Caco-2 (cell line): ENCODE measurements at regions not wholly inside any gene's neighbourhood (a gene's known extent, or its start where the extent isn't known, plus 50 kb on each side); places are given as distances from the start of the nearest gene placed in this dataset.

Experiments used
- BruUV-seq: library from RNA; stranded (reverse); fragments of 400-500 nt; replicated peaks from 2 replicates; lab custom pipeline; 2021; lab: Mats Ljungman, UMichigan
- CTCF ChIA-PET: fragments of 300-600 bp; sonication (Branson Sonifier 250); formaldehyde crosslinking; loops from one replicate; lab custom pipeline; 2022; ENCODE audit warnings: antibody characterized with exemption; lab: Charles Lee
- POLR2A ChIA-PET: fragments of 300-600 bp; sonication (Branson Sonifier 250); formaldehyde crosslinking; loops from one replicate; lab custom pipeline; 2022; ENCODE audit warnings: antibody characterized with exemption; lab: Charles Lee
- DNase-seq, 2 experiments: peaks; one replicate each; pipeline versions ENCODE4 v3.0.0 to v3.0.0-alpha.2; 2020 to 2022
- H3K27me3 ChIP-seq: replicated peaks from 2 replicates; pipeline ENCODE4 v1.6.0; 2011; ENCODE audit warnings: low read length; ENCODE audit not compliant: control insufficient read depth, insufficient read depth
- H3K36me3 ChIP-seq: 2 replicates; pipeline ENCODE4 v1.5.1; 2011; ENCODE audit warnings: low read length; ENCODE audit not compliant: control insufficient read depth, insufficient read depth
- H3K4me1 ChIP-seq: fragments of 250-450 bp; sonication (Bioruptor Pico); 2 replicates; pipeline ENCODE4 v1.5.1; 2020; ENCODE audit warnings: mild to moderate bottlenecking
- H3K4me3 ChIP-seq: 2 replicates; pipeline ENCODE4 v1.5.1; 2011; ENCODE audit warnings: low read depth, mild to moderate bottlenecking, control low read depth, low read length
- H3K9me3 ChIP-seq: fragments of 250-450 bp; sonication (Bioruptor Pico); 2 replicates; pipeline ENCODE4 v1.5.1; 2020; ENCODE audit warnings: mild to moderate bottlenecking, moderate library complexity
- H3K27ac Mint-ChIP-seq: one replicate; pipeline ENCODE4 v1.8.0; 2022; ENCODE audit warnings: mixed read lengths; ENCODE audit not compliant: unreplicated experiment
- H3K27me3 Mint-ChIP-seq: one replicate; pipeline ENCODE4 v1.8.0; 2022; ENCODE audit warnings: mixed read lengths; ENCODE audit not compliant: insufficient read depth, unreplicated experiment
- H3K36me3 Mint-ChIP-seq: one replicate; pipeline ENCODE4 v1.8.0; 2022; ENCODE audit warnings: mild to moderate bottlenecking, mixed read lengths; ENCODE audit not compliant: insufficient read depth, unreplicated experiment
- H3K4me1 Mint-ChIP-seq: one replicate; pipeline ENCODE4 v1.8.0; 2022; ENCODE audit warnings: low read depth, mixed read lengths; ENCODE audit not compliant: unreplicated experiment
- H3K4me3 Mint-ChIP-seq: one replicate; pipeline ENCODE4 v1.8.0; 2022; ENCODE audit warnings: mild to moderate bottlenecking, moderate library complexity, mixed read lengths; ENCODE audit not compliant: unreplicated experiment
- H3K9me3 Mint-ChIP-seq: one replicate; pipeline ENCODE4 v1.8.0; 2022; ENCODE audit warnings: mixed read lengths; ENCODE audit not compliant: unreplicated experiment
- intact Hi-C: fragments of 100-400 bp; cut with micrococcal nuclease; formaldehyde crosslinking; loops from one replicate; pipeline ENCODE4 v1.10.0; 2022; ENCODE audit not compliant: unreplicated experiment
- TF ChIP-seq, protein P1 (sequence below), 2 experiments: fragments of 200-600 bp in 1 of 2; IDR thresholded peaks; 1 replicate in 1 of 2; 2 replicates in 1 of 2; pipeline versions ENCODE4 v1.5.1 to v1.8.0; 2011 to 2022; ENCODE audit warnings: antibody characterized with exemption in 1 of 2, control low read depth in 1 of 2, inconsistent platforms in 1 of 2, low read depth in 1 of 2, low read length in 1 of 2, mild to moderate bottlenecking in 1 of 2, moderate library complexity in 1 of 2; ENCODE audit not compliant: insufficient read depth in 1 of 2, severe bottlenecking in 1 of 2, unreplicated experiment in 1 of 2

DNA sequence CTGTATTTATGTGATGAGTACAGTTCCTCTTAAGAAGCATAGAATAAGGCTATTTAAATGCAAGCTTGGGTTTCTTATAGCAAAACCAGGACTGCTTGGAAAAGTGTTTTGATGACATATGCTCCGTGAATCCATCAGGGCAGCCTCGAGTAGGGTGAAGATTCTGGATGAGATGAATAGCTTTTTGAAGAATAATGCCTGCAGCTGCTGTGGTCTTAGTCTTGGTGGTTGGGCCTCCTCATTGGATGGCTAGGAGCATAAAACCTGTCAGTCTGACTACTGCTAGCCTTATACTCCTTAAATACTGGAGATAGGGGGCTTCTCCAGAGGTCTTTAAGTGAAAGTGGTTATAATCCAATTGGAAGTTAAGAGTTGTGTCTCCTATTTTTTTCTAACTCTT is 704.3 kb downstream of the FGF9 start:
- no peaks in the 10 kb centered on the region for H3K27me3 Mint-ChIP-seq
- no peaks in the 10 kb centered on the region for H3K4me1 Mint-ChIP-seq
- TF ChIP-seq, protein P1, sequence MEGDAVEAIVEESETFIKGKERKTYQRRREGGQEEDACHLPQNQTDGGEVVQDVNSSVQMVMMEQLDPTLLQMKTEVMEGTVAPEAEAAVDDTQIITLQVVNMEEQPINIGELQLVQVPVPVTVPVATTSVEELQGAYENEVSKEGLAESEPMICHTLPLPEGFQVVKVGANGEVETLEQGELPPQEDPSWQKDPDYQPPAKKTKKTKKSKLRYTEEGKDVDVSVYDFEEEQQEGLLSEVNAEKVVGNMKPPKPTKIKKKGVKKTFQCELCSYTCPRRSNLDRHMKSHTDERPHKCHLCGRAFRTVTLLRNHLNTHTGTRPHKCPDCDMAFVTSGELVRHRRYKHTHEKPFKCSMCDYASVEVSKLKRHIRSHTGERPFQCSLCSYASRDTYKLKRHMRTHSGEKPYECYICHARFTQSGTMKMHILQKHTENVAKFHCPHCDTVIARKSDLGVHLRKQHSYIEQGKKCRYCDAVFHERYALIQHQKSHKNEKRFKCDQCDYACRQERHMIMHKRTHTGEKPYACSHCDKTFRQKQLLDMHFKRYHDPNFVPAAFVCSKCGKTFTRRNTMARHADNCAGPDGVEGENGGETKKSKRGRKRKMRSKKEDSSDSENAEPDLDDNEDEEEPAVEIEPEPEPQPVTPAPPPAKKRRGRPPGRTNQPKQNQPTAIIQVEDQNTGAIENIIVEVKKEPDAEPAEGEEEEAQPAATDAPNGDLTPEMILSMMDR (IDR thresholded peaks at IDR 0.05; ENCODE audit: insufficient read depth in 1 of 2, low read depth in 1 of 2, low read length in 1 of 2, severe bottlenecking in 1 of 2, unreplicated experiment in 1 of 2) = no peak
- no peaks in the 10 kb centered on the region for H3K4me1 ChIP-seq
- H3K27me3 ChIP-seq = no peaks in the 10 kb centered on the region
- H3K27ac Mint-ChIP-seq = no peak overlapping the region
- H3K4me3 ChIP-seq = no peak overlapping the region
- ChIA-PET POLR2A (no interaction called here), CTCF (no interaction called here)
- H3K36me3 Mint-ChIP-seq = no peaks in the 10 kb centered on the region
- intact Hi-C loops = no loop called here
- H3K9me3 ChIP-seq = peaks cover 11% of the 10 kb centered on the region
- no peak for DNase-seq
- H3K9me3 Mint-ChIP-seq = peaks cover 60% of the 10 kb centered on the region
- BruUV-seq = no TSS peak
- no peaks in the 10 kb centered on the region for H3K36me3 ChIP-seq
- H3K4me3 Mint-ChIP-seq = no peak overlapping the region

GRCh38 chr13:22387899-22388298 is 717.0 kb downstream of the FGF9 start:
- DNase-seq = no peak
- TF ChIP-seq, protein P1 (IDR thresholded peaks at IDR 0.05; ENCODE audit: insufficient read depth in 1 of 2, low read depth in 1 of 2, low read length in 1 of 2, severe bottlenecking in 1 of 2, unreplicated experiment in 1 of 2) = no peak
- intact Hi-C loops = no loop called here
- no peaks in the 10 kb centered on the region for H3K27me3 ChIP-seq
- no TSS peak for BruUV-seq
- Mint-ChIP-seq H3K4me1 (no peaks in the 10 kb centered on the region), H3K27me3 (peaks cover 8% of the 10 kb centered on the region), H3K27ac (no peak overlapping the region), H3K4me3 (no peak overlapping the region), H3K36me3 (no peaks in the 10 kb centered on the region), H3K9me3 (no peaks in the 10 kb centered on the region)
- POLR2A ChIA-PET = no interaction called here
- CTCF ChIA-PET = no interaction called here
- no peak overlapping the region for H3K4me3 ChIP-seq
- no peaks in the 10 kb centered on the region for H3K36me3 ChIP-seq
- H3K4me1 ChIP-seq = no peaks in the 10 kb centered on the region
- no peaks in the 10 kb centered on the region for H3K9me3 ChIP-seq

- Mint-ChIP-seq H3K9me3 (no peaks in the 10 kb centered on the region), H3K4me1 (no peaks in the 10 kb centered on the region), H3K27me3 (peaks cover 4% of the 10 kb centered on the region), H3K27ac (no peak overlapping the region), H3K36me3 (no peaks in the 10 kb centered on the region), H3K4me3 (no peak overlapping the region)
- TF ChIP-seq, protein P1 (IDR thresholded peaks at IDR 0.05; ENCODE audit: insufficient read depth in 1 of 2, low read depth in 1 of 2, low read length in 1 of 2, severe bottlenecking in 1 of 2, unreplicated experiment in 1 of 2) = no peak
- BruUV-seq = no TSS peak
- Histone ChIP-seq H3K36me3 (no peaks in the 10 kb centered on the region), H3K27me3 (no peaks in the 10 kb centered on the region), H3K9me3 (no peaks in the 10 kb centered on the region), H3K4me1 (no peaks in the 10 kb centered on the region), H3K4me3 (no peak overlapping the region)
- intact Hi-C loops = no loop called here
- no peak for DNase-seq
- ChIA-PET POLR2A (no interaction called here), CTCF (no interaction called here)
Observed at GRCh38 chr13:22399801-22400420, 729.0 kb downstream of the FGF9 start.
